ENCODE measurements at regions not wholly inside any gene's neighbourhood (a gene's known extent, or its start where the extent isn't known, plus 50 kb on each side); places are given as distances from the start of the nearest gene placed in this dataset.

GRCh38 chr3:6805236-6805635 is 55.7 kb upstream of the GRM7 start:
- no peak for DNase-seq
- POLR2A ChIA-PET (ENCODE audit: unreplicated experiment): no interaction called here
- Histone ChIP-seq H3K9me3 (ENCODE audit: insufficient read depth, low read depth) (no peaks in the 10 kb centered on the region), H3K79me2 (ENCODE audit: low read depth) (no peaks in the 10 kb centered on the region), H3K4me1 (replicated peaks; ENCODE audit: insufficient read depth) (no peaks in the 10 kb centered on the region), H2AFZ (no peak overlapping the region), H3K27ac (no peak overlapping the region), H3K4me2 (no peak overlapping the region), H3K36me3 (ENCODE audit: low read depth) (no peaks in the 10 kb centered on the region), H3K9me2 (ENCODE audit: insufficient read depth) (no peaks in the 10 kb centered on the region), H3K4me3 (no peak overlapping the region), H4K20me1 (ENCODE audit: insufficient read depth) (no peaks in the 10 kb centered on the region), H3F3A (ENCODE audit: insufficient read depth, low read depth) (no peaks in the 10 kb centered on the region), H3K27me3 (ENCODE audit: insufficient read depth, low read depth) (no peaks in the 10 kb centered on the region)
- intact Hi-C loops (cut with micrococcal nuclease; ENCODE audit: unreplicated experiment): no loop called here
- no TSS peak for BruUV-seq (replicated peaks)
- TF ChIP-seq EZH2 (IDR thresholded peaks at IDR 0.05; ENCODE audit: low read depth) (no peak), CTCF (conservative IDR thresholded peaks at IDR 0.05) (no peak)
- CTCF ChIA-PET: no interaction called here

GRCh38 chr3:6806991-6807390 is 53.9 kb upstream of the GRM7 start:
- H3F3A ChIP-seq (ENCODE audit: insufficient read depth, low read depth): no peaks in the 10 kb centered on the region
- H3K27me3 ChIP-seq (ENCODE audit: insufficient read depth, low read depth): no peaks in the 10 kb centered on the region
- no peak overlapping the region for H3K4me3 ChIP-seq
- no peak overlapping the region for H3K27ac ChIP-seq
- no TSS peak for BruUV-seq (replicated peaks)
- ChIA-PET CTCF (no interaction called here), POLR2A (ENCODE audit: unreplicated experiment) (no interaction called here)
- H3K9me3 ChIP-seq (ENCODE audit: insufficient read depth, low read depth): no peaks in the 10 kb centered on the region
- TF ChIP-seq CTCF (conservative IDR thresholded peaks at IDR 0.05) (no peak), EZH2 (IDR thresholded peaks at IDR 0.05; ENCODE audit: low read depth) (no peak)
- intact Hi-C loops (cut with micrococcal nuclease; ENCODE audit: unreplicated experiment): no loop called here
- no peak overlapping the region for H3K4me2 ChIP-seq
- no peaks in the 10 kb centered on the region for H3K79me2 ChIP-seq (ENCODE audit: low read depth)
- H3K36me3 ChIP-seq (ENCODE audit: low read depth): no peaks in the 10 kb centered on the region
- H3K9me2 ChIP-seq (ENCODE audit: insufficient read depth): no peaks in the 10 kb centered on the region
- H2AFZ ChIP-seq: no peak overlapping the region
- no peaks in the 10 kb centered on the region for H3K4me1 ChIP-seq (replicated peaks; ENCODE audit: insufficient read depth)
- no peaks in the 10 kb centered on the region for H4K20me1 ChIP-seq (ENCODE audit: insufficient read depth)
- DNase-seq: no peak

- H3F3A ChIP-seq (ENCODE audit: insufficient read depth, low read depth): no peaks in the 10 kb centered on the region
- TF ChIP-seq CTCF (conservative IDR thresholded peaks at IDR 0.05) (no peak), EZH2 (IDR thresholded peaks at IDR 0.05; ENCODE audit: low read depth) (no peak)
- no peak overlapping the region for H2AFZ ChIP-seq
- H3K4me3 ChIP-seq: no peak overlapping the region
- H3K9me2 ChIP-seq (ENCODE audit: insufficient read depth): no peaks in the 10 kb centered on the region
- DNase-seq: no peak
- no peaks in the 10 kb centered on the region for H4K20me1 ChIP-seq (ENCODE audit: insufficient read depth)
- H3K9me3 ChIP-seq (ENCODE audit: insufficient read depth, low read depth): no peaks in the 10 kb centered on the region
- H3K27me3 ChIP-seq (ENCODE audit: insufficient read depth, low read depth): no peaks in the 10 kb centered on the region
- H3K4me2 ChIP-seq: no peak overlapping the region
- no peaks in the 10 kb centered on the region for H3K36me3 ChIP-seq (ENCODE audit: low read depth)
- H3K4me1 ChIP-seq (replicated peaks; ENCODE audit: insufficient read depth): no peaks in the 10 kb centered on the region
- no TSS peak for BruUV-seq (replicated peaks)
- H3K79me2 ChIP-seq (ENCODE audit: low read depth): no peaks in the 10 kb centered on the region
- intact Hi-C loops (cut with micrococcal nuclease; ENCODE audit: unreplicated experiment): no loop called here
- H3K27ac ChIP-seq: no peak overlapping the region
- ChIA-PET POLR2A (ENCODE audit: unreplicated experiment) (no interaction called here), CTCF (no interaction called here)
These were observed 52.8 kb upstream of the GRM7 start for GRCh38 chr3:6807967-6808588.
